GM18868 (cell line): ENCODE measurements at regions not wholly inside any gene's neighbourhood (a gene's known extent, or its start where the extent isn't known, plus 50 kb on each side); places are given as distances from the start of the nearest gene placed in this dataset.
A peak's percentile ranks its signal among the peaks of the same experiment; 100 is the strongest.

ENCODE experiments used
- ATAC-seq: cut with Tn5 transposase; IDR thresholded peaks from one replicate; pipeline ENCODE4 v1.9.1; 2021; ENCODE audit warnings: mild to moderate bottlenecking, moderate library complexity; ENCODE audit not compliant: unreplicated experiment

DNA sequence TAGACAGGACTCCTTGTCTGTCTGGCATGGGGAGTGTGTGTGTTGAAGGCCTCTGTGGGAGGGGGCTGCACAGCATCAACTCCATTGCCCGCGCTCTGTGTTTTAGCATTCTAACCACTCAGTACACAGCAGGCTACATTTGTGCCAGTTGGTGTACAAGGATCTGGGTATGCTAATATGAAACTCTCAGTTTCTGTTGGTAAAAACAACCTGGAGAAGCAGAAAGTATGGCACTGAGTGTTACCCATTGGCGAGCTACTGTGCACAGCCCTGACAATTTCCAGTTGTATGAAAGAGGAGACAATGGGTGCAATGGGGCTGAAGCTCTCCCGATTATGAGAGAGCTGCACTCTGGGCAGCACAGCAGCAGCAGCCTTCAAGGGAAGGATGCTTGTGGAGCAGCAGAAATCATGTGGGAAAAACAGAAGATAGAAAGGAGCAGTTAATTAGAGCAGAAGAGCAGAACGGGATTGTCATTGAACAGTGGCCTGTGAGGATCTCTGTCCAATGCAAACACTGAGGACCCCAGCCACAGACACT lies 443.6 kb downstream of the CBLN2 start:
- no peak for ATAC-seq

DNA sequence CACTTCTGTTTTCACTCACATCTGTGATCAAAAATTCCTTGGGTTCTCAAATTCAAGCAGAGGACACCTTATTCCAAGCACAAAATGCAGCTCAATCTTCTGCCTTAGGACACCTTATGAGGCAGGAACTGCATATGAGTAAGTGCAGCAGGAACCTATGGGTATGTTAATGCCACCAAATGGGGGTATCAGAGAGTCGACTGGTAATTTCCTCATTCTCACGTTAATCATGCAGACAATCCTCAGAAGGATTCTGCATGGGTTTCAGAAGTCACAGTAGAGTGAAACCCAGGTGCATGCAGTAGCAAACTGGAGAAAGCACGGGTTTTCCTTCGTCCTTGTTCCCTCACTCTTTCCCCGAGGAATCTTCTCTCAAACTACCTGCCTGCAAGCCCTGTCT lies 452.8 kb downstream of the CBLN2 start:
- ATAC-seq = peak; percentile 60

DNA sequence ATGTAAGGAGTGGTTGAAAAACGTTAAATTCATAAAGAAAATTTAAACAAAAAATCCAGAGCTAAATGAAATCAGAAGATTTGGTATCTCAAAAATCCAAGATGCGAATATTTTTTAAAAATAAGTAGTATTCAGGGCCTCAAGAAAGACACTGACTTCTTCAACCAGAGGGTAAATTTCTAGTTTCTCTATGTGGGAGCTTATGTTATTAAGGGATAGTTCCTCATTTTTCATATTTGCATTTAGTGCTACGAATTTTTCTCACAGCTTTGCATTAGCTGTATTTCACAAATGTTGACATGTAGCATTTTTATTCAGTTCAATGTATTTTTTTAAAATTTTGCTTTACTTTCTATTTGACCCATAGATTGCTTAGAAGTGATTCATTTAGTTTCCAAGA lies 454.7 kb downstream of the CBLN2 start:
- ATAC-seq = peak; percentile 42

DNA sequence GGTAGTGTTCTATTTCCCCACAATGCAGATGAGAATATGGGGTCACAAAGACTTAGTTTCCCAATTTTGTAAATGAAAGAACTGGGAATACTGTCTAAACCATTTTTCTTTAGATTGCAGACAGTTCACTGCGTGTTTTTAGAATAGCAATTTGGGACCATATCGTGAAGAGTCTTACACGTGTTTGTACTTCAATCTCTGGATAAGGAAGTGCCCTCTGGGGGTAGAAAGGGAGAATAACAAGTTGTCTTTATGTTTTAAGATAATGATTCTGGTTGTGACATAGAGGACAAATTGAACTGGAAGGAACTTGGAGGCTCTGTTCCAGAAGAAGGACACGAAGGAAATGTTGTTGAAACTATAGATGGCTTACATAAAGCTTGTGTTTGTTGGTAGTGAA lies 457.7 kb downstream of the CBLN2 start:
- ATAC-seq = peak; percentile 54

DNA sequence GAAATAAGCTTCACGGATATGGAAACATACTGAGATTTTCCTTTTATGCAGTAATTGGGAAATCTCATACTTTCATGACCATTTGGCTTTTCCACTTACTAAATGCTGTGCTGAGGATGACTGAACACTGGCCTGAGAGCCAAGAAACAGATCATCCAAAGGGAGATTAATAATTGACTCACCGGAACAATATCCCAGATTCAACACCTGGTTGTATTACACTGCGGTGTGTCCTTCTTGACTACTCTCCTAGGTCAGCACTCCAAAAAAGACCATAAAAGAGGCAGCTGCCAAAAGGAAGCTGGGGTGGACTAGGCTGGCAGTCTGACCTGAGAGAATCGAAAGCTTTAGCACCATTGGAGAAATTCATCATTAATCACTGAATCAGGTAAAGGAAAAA lies 469.1 kb downstream of the CBLN2 start:
- no peak for ATAC-seq

DNA sequence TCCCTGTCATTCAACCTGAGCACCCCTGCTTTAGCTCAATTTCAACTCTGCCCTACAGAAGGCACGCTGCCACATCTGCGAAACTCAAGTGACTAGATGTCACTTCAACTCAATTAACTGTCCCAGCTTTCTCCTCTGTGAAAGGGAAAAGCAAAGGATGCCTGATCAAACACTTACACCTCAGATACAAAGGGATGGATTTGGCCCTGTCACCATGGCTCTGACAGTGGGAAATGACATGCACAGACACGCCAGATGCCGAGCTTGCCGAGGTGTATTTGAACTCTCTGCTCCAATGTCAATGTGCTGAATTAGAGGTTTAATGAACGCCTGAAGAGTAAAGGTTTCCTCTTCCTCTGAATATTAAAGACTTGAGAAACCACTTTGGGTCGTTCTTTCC lies 481.1 kb downstream of the CBLN2 start:
- ATAC-seq = no peak

DNA sequence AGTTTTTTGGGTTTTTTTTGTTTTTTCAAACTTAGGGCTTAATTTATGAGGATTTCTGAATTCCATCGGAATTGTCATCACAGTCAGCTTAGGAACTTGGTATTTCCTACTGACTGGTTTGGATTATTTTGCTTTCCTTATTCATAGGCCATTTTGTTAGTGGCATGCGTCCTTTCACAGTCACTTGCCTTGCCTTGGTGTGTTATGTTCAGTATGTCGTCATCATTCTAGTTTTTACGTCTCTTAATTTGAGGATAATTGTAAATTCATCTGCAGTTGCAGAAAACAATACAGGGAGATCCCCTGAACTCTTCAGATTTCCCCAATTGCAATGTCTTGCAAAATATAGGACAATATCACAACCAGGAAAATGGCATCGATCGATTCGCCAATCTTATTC lies 485.3 kb downstream of the CBLN2 start:
- ATAC-seq = no peak

DNA sequence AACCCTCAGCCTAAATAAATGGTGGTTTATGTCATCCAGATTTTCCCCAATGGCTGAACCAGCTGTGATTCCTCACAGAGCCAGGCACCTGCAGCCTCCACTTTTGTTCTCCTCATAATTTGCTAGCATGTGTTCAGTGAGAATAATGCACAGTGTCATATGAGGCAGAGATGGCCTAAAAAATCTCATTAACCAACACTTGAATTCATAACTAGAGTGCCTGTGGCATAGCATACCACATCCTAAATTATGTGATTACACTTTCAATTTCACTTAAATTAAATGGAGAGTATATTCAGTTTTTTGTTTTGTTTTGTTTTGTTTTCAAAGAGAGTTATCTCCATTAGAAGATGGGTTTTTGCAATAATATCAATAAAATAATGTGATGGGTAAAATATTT lies 488.0 kb downstream of the CBLN2 start:
- peak; percentile 45 for ATAC-seq

DNA sequence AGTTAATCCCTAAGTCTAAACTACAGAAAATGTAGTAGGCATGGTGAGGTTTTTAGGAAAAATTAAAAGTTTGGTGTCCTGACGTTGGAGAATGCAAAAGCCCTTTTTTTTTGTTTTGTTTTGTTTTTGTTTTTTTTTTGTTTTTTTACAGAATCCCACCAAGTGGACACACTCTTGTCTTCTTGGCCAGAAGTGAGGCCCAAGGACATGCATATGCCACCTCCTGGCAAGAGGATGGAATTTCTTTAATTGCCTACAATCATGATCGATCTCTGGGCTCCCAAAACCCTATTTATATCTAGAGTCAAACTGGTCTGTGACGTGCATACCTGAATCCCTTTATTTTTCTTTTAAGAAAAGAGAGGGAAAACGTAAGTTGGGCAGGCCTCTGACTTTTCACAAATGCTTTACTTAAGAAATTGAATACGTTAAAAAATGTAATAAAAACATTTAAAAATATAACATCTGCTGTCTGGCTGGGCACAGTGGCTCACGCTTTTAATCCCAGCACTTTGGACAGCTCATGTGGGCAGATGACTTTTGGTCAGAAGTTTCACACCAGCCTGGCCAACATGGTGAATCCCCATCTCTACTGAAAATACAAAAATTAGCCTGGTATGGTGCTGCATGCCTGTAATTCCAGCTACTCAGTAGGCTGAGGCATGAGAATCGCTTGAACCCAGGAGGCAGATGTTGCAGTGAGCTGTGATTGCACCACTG lies 502.7 kb downstream of the CBLN2 start:
- no peak for ATAC-seq

DNA sequence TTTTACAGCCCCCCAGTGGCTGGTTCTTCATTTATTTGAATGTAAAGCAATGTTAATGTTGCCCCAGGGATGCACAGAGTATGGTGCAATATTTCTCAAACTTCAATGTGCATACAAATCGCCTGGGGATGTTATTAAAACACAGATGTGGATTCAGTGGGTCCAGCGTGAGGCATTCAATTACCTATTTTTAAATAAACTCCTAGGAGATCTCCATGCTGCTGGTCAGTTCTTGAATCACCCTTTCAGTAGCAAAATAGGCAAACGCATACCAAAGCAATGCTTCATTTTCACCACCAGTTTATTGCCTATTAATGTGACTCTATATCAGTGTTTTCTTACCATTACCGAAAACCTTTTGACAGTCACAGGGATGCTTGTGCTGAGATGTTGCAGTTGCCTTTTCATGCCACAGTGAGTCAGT lies 530.7 kb downstream of the CBLN2 start:
- ATAC-seq = no peak

DNA sequence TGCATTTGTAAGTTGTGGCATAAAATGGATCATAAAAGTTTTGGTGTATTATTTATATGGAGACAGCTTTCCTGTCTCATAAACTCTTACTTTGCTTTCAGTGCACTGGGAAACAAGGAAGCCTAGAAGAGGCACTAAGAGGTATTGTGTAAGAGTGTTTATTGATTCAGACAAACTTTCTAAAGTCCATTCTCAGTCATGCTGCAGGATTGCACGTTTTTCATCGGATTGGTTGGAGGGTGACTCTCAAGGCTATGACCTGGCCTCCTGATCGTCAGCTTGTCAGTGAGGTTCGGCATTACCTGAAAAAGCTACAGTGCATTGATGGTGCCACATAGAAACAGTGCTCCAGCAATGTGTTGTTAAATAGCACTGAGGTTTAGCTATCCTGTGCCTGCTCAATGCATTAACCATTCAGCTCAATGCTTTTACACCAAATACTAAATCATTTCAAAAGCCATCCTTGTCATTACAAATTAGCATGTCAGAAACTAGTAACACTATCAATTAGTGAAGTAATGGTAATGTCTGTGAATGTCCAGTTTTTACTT lies 545.5 kb downstream of the CBLN2 start:
- no peak for ATAC-seq

DNA sequence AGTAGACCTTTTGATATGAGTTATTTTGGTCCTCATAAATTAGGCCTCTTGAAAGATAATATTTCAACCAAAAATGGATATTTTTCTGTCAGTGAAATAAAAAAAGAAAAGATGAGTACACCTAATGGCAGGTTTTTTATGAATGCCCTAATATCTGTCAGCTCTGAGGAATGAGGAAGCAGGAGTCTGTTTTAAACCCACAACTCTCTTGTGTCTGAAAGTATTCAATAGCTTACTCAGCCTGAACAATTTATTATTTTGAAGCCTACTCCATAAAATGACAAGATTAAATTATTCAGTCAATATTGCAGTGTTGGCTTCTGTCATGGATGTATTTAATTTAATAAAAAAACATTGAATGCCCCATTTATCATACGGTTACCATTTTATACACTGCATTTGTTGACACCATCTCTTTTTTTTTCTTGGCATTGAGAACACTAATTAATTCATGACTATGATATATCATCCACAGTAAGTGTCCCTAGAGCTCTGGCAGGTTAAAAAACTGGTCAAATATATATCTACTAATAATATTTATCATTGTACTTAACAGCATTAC lies 548.2 kb downstream of the CBLN2 start:
- no peak for ATAC-seq

DNA sequence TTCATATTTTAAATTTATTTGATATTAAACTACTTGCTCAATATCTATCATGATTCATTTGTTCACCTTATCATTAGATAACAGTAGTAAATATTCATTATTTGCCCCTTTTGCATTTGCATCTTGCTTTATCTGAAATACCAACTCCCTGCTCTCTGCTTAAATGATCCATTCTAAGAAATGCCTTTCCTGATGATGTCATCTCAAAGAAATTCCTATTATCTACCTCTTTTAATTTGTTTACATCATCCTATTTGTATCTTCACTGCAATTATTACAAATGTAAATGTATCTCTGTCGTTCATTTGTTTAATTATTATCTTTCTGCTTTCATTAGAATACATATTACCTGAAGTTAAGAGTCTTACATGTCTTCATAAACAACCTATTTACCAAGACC lies 549.9 kb downstream of the CBLN2 start:
- no peak for ATAC-seq

DNA sequence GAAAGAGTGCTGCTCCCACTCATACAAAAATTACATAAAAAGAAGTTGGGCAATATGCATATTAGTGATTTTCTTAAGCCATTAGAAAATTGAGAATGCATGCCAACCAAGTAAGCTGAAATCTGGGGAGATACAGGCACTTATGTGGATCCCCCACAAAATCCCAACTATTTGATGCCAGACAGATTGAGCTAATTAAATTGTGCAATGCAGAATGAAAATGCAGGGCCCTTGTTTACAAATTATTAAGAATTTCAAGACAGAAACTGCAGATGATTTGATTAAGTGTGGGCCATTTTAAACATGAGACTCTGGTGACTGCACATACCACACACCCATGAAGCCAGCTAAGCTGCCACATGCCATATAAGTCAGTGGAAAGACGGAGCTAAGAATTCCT lies 554.5 kb downstream of the CBLN2 start:
- no peak for ATAC-seq

DNA sequence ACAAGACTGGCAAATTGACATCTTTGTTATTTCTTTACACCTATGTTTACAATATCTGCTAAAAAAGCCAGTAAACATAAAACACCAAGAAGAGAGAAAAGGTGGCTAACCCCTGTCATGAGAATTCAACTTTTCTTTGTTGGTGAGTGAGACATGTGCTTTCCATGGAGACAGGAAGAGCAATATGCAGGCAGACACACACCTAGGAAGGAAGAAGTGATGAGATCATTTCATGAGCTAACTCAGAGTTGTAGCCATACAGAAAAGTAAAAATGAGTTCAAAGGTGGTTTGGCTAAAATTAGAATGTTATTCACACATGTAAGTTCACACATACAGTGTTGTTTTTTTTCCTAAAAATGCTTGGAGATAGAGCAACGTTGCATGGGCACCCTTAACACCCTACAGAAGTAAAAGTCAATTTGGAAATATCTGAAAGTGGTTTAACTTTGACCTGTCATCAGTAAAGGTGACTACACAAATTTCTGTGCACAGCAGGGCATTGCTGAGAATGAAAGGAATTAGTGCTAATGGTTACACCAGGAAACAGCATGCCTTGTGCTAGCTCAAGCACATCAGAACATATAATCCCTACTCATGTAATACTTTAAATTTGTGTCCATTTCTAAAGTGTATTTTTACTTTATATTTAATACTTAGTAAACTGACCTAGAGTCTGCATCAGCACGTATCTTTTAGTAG lies 557.6 kb downstream of the CBLN2 start:
- ATAC-seq = no peak

DNA sequence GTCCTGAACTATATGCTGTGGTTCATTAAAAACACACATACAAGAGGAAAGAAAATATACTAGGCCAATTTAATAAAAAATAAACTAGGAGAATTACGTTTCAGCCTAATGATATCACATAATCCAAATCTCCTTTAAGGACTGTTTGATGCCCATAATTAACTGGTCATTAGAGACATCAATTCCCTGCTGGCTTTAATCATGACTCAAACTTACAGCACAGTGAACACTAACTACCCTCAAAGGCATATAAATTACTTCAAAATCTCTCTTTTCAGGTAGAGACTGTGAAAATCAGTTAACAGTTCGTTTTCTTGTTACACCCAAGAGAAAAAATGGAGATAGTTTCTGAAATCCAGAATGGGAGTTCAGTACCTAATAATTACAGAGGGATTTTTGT lies 567.4 kb downstream of the CBLN2 start:
- no peak for ATAC-seq

DNA sequence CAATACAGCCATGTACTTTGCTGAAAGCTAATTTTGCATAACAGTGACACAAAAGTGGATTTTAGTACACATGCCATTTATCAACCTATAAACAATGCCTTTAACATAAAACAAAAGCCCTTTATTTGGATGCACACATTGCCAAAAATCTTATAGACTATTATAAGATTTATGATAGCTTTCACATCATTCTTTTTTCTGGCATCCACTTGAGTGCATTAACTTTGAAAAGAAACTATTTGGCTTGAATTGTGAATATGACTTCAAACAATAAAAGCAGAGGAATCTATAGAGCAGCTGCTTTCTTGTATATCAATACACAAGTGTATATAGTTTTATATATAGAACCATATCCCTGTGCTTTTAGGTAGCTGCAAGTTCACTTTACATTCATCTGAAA lies 577.4 kb downstream of the CBLN2 start:
- ATAC-seq = no peak

DNA sequence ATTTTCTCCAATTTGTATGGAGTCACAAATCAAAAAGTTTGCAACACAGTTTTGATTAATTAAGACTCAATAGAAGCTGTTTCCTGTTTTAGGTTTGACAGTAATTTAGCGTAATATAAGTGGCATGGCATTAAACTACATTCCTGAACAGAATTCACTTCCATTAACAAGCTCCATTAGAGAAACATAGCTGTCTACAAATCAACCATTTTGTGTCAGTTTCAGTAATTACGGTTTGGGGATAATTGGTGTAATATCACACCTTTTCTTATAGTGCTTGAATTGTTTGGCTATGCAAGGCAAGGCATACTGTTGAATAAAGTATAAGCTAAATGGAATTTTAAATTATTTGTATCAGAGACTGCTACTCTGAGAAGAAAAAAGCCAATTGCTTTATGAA lies 585.5 kb downstream of the CBLN2 start:
- no peak for ATAC-seq

DNA sequence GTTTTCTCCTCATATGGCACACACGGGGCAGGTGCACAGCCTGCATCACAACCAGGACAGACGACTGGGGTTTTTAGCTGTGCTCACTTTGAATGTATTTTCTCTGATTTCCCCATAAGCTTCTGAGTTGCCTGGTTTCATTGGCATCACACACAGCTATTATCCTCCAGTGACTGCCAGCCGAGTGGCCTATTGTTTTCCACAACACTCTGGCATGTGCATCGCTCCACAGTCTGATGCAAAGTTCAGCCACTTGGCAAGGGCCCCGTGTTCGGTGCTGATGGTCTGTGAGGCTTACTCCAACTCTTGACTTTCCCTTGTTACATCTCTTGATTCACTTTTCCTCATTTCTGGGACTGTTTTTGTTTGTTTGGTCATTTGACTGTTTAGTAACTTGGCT lies 593.1 kb downstream of the CBLN2 start:
- no peak for ATAC-seq

DNA sequence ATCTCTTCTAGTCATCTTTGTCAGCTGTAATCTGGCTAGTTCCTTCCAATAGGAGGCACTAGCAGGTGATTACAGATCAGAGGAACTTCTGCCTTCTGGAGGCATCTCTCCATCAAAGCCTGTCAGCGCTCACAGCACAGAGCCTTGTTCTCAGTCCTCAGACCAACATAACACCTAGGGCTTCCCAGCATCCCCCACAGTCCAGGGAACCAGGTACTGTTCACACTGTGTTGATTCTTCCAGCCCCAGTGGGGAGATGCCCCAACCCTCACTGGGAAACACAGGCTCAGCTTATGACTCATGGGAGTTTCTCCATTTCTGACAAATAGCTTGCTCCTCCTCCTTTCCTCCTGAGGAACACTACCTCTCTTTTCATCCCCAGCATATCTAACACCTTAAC lies 601.7 kb downstream of the CBLN2 start:
- no peak for ATAC-seq

DNA sequence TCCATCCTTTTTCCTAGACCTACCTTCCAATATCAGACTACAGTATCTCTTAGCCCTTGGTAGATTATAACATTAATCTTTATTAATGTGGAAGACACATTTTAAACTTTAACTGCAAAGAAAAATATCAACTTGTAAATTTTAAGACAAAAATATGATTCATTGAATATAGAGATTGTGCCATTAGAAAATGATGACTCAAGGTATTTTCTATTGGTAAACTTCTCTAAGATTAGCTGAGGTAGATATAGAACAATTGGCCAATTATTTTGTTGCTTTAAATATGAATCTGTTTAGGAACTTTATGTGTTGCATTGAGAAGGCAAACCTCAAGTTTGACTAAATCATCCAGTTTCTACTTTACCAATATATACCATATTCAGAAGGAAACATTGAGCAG lies 604.7 kb downstream of the CBLN2 start:
- no peak for ATAC-seq

DNA sequence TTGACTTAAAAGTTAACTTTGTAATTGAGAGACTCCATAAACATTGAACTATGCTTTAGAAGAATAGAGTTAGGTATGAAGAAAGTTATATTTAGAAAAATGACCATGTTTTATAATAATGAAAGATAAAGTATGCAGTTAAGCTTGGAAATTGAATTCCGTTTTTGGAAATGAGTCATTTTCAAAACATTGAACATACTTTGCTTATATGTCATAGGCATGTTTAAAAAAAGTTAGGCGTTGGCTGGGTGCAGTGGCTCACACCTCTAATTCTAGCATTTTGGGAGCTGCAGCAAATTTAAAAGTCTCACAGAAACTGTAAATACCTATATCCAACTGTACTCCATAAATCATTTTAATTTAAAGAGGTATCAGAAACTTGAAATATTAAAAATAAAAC lies 607.4 kb downstream of the CBLN2 start:
- ATAC-seq = no peak
